ENCODE measurements at regions not wholly inside any gene's neighbourhood (a gene's known extent, or its start where the extent isn't known, plus 50 kb on each side); places are given as distances from the start of the nearest gene placed in this dataset.

GRCh38 chr6:167509853-167510220, 185.0 kb downstream of the TTLL2 start:
- TF ChIP-seq POLR2A (IDR thresholded peaks at IDR 0.05) (no peak), POLR2AphosphoS5 (IDR thresholded peaks at IDR 0.05) (no peak), CTCF (IDR thresholded peaks at IDR 0.05) (no peak), EP300 (IDR thresholded peaks at IDR 0.05) (no peak)
